Pons (tissue), 1 donor: ENCODE measurements at regions not wholly inside any gene's neighbourhood (a gene's known extent, or its start where the extent isn't known, plus 50 kb on each side); places are given as distances from the start of the nearest gene placed in this dataset.
"Not testable (repeated sequence)": the region's sequence is repeated elsewhere in the genome, so short reads cannot be mapped to it uniquely, and the experiment has no call there.

Experiments used
- DNase-seq: peaks from one replicate; pipeline ENCODE4 v3.0.0-alpha.2; 2016; ENCODE audit warnings: low spot score

GRCh38 chr7:48992816-48993215, 68.5 kb downstream of the CDC14C start:
- DNase-seq, result no peak

DNA sequence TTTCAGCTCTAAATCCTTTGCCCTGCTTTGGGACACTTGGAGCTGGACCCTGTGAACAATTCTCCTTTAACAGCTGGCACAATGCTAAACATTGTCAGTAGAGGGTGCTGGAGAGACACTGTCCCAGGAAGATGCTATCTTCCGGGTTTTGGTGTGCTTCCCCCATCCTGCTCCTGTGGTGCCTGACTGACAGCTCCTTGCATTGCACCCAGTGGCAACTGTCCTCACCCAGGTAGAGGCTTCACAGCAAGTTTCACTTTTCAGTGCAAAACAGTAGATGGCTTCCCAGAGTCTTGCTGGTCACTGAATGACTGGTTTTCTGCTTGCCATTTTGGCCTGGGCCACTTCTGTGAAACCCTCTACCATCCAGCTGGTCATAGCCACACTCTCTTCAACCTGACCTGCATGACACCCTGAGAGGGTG, 77.3 kb downstream of the CDC14C start:
- DNase-seq, result peak; percentile 34

DNA sequence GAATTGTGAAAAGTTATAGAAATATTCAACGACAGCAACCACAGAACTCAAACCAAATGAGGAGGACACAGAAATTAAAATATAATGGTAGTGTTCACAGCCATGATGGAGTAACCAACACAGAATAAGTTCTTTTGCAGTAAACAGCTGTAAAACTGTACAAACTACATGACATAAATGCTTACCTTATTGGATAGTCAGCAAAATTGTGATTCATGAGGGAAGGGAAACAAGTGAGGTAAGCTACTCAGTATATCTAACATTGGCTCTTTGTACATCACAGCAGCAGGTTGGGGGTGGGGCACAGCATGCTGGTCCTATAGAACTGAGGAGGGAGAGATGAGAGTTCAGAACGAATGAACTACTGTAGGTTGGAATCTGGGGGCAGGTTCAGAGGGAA, 86.4 kb downstream of the CDC14C start:
- no peak for DNase-seq

DNA sequence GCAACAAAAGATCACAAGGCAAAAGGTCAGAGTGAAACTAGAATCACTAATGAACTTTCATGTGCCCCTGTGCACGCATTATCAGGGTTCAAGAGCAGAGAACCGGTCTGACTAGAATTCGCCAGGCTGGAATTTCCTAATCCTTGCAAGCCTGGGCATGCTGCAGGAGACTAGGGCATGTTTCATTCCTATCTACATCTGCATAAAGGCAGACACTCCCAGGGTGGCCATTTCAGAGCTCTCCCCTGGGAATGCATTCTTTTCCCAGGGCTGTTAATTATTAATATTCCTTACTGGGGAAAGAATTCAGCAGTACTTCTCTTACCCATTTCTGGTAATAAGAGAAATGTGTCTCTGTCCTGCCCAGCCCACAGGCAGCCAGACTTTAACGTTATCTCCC, 90.5 kb downstream of the CDC14C start:
- DNase-seq, result no peak

DNA sequence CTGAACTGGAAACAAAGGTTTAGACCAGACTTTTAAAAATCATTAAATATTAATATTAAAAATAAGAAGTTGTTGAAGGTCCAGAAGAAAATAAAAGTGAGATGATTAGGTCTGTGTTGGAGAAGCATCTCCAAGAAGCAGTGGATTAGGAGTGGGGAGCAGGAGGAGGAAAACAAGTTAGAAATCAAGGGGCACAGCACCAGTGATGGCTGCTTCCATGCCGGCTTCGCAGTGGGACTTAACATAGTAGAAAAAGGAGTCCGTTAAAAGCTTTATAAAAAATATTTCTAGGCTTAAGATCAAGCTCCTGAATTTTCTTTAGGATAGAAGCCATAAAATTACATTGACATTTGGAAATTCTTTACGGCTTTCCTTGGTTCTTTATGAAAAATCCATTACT, 95.8 kb downstream of the CDC14C start:
- DNase-seq, result no peak

DNA sequence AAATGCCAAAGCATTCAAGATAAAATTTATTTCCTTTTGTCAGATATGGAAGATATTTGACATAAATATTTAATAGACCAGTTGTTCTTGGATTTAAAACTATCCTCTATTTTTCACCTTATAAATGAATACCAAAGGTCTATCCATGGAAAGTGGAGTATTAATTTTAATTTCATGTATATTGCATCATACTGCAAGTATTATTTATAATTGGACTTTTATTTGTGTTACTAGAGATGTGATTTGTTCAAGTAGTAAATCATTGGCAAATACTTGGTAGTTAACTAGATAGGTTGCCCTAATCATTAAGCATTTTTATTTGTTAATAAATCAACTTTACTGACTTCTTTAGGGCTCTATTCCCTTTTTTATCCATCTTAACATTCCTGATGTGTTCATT, 98.1 kb downstream of the CDC14C start:
- no peak for DNase-seq

GRCh38 chr7:49023345-49024328, 99.3 kb downstream of the CDC14C start:
- no peak for DNase-seq

DNA sequence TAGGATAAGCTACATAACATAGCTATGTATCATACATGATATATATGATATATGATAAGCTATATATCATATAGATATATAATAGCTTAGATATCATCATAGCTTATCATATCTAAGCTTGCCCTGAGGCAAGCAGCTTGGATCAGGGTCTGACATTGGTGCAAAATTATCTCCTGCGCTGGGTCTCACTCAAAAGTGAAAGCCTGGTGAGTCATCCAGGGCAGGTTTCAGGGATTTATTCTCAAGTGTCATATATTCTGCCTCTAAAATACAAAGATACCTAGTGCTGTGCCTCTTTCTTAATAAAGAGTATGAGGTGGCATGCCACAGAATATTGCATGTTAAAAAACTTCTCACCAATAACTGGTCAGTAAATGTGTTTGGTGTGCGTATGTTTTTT, 105.9 kb downstream of the CDC14C start:
- DNase-seq, result no peak

GRCh38 chr7:49033140-49033539, 108.8 kb downstream of the CDC14C start:
- not testable (repeated sequence) for DNase-seq

GRCh38 chr7:49037346-49038210, 113.2 kb downstream of the CDC14C start:
- no peak for DNase-seq

GRCh38 chr7:49038821-49039358, 114.5 kb downstream of the CDC14C start:
- no peak for DNase-seq

- no peak for DNase-seq
Measured at GRCh38 chr7:49060743-49061142, 136.4 kb downstream of the CDC14C start.

GRCh38 chr7:49074538-49074937, 150.2 kb downstream of the CDC14C start:
- DNase-seq, result no peak

DNA sequence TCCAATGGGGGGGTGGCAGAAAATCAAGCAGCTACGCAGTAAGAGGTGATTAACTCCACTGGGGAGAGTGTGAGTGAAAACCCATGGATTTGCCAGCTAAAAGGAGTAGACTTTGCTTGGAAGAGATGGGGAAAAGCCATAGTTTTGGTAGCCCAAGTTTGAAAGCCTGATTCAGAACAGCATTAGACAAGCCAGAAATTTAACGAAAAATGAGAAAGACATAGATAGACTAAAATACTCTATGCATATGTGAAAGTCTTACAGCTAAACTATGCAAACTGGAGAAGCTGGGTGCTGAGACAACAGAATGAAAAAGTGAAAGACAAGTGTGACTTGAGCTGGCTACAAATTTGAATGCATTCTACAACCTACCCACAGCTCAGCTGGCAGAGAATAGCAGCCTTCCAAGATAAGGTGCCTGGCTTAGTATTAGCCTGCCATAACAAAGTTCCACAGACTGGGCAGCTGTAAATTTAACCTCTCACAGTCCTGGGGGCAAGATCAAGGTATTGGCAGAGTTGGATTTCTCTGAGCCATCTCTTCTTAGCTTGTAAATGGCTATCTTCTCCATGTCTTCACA, 156.6 kb downstream of the CDC14C start:
- no peak for DNase-seq

DNA sequence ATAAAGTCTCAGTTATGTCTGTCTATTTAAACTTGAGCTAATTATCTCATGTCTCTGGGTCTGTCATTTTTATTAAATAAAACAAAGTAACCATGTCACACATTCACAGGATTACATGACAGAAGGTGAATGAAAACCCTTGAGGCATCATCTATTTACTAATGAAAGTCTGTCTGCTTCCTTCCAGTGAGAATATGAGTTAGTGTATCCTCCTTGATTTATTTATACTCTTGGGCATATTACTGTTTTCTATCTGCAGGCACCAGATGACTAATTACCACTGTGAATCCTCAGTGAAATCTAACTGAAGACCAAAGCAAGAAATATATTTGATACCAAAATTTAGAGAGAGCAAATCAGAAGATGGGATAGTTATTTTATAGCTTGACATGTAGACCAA, 163.7 kb downstream of the CDC14C start:
- no peak for DNase-seq

GRCh38 chr7:49089717-49090116, 165.4 kb downstream of the CDC14C start:
- DNase-seq, result no peak

DNA sequence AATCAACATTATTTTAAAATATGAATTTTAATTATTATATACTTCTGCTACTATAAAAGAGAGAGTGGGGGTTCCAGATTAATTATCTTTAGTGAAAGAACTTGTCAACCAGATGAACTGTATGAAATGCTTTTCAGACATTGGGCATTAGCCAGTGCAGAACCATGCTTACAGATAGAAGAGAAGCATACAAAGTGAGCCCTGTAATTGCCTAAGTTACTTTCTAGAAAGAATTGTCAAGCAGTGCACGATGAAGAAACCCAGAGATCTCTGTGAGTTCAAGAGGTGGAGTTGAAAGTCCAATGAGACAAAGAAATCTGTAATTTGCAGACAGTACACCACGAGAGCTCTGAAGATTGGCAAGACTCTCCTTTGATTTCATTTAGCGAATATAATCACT, 166.7 kb downstream of the CDC14C start:
- no peak for DNase-seq

GRCh38 chr7:49091519-49091918, 167.2 kb downstream of the CDC14C start:
- no peak for DNase-seq

DNA sequence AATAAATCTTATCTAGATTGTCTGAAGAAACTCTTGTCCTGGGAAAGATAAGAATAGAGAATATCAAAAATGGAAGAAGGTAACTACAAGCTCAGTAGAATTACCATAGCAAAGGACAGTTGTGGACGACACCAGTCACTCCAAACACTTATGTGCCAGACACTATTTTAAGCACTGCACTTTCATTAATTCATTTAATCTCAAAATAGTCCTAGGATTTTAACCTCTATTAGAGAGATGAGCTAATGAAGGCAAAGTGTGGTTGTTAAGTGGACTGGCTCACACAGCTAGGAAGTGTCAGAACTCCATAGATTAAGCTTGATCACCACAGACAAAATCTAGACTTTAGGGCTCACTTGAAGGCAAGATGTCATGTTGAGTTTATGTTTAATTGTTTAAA, 168.9 kb downstream of the CDC14C start:
- no peak for DNase-seq

DNA sequence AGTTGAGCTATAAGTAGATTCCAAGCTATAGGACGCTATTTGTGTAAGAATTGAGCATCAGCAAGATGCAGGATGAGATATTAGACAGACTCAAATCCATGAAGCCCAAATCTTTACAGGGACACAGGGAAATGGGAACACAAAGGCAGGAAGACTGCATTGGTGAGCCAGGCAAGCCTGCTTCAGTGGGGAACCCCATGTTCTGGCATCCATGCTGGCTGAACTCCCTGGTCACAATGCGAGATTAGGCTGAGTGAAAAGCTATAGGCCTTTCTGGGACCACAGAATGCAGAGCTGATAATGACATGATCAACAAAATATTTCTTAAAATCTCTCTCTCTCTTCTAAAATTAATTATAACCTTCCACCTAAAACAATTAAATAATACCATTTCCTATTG, 170.5 kb downstream of the CDC14C start:
- no peak for DNase-seq

GRCh38 chr7:49099587-49100326, 175.4 kb downstream of the CDC14C start:
- no peak for DNase-seq
